ENCODE measurements at regions not wholly inside any gene's neighbourhood (a gene's known extent, or its start where the extent isn't known, plus 50 kb on each side); places are given as distances from the start of the nearest gene placed in this dataset.

GRCh38 chr5:174247301-174247700 lies 201.8 kb downstream of the NSG2 start:
- TF ChIP-seq GATA2 (IDR thresholded peaks at IDR 0.05; ENCODE audit: insufficient read depth, insufficient read length, low read depth, low read length), result no peak
- no peak for TF ChIP-seq MYC (IDR thresholded peaks at IDR 0.05; ENCODE audit: low read depth, low read length)
- no peak for TF ChIP-seq MAX (IDR thresholded peaks at IDR 0.05; ENCODE audit: insufficient read depth, insufficient read length)
- no peak for TF ChIP-seq CTCF (IDR thresholded peaks at IDR 0.05; ENCODE audit: extremely low read depth in 1 of 2, insufficient read depth in 1 of 2, low read depth in 1 of 2, low read length in 2 of 2)
- no peak for TF ChIP-seq FOS (IDR thresholded peaks at IDR 0.05; ENCODE audit: borderline replicate concordance, insufficient read depth, low read length)
- no peak for TF ChIP-seq POLR2A (IDR thresholded peaks at IDR 0.05; ENCODE audit: low read depth, low read length)
- TF ChIP-seq EZH2 (IDR thresholded peaks at IDR 0.05; ENCODE audit: borderline replicate concordance, low read depth, low read length, severe bottlenecking), result no peak
- TF ChIP-seq POLR2AphosphoS5 (IDR thresholded peaks at IDR 0.05; ENCODE audit: insufficient read depth, low read depth, low read length), result no peak
- no peak for TF ChIP-seq JUN (IDR thresholded peaks at IDR 0.05; ENCODE audit: borderline replicate concordance, insufficient read depth, insufficient read length, low read depth)
- Histone ChIP-seq H3K27ac (ENCODE audit: insufficient read depth, low read depth, low read length) (no peak overlapping the region), H4K20me1 (replicated peaks; ENCODE audit: control insufficient read depth, extremely low read depth, insufficient read depth, low read length) (no peaks in the 10 kb centered on the region), H3K9me3 (replicated peaks; ENCODE audit: control insufficient read depth, insufficient read depth, low read length) (peaks cover 3% of the 10 kb centered on the region), H3K9me1 (replicated peaks; ENCODE audit: control insufficient read depth, extremely low read depth, insufficient read depth, low read length) (no peaks in the 10 kb centered on the region), H3K9ac (replicated peaks; ENCODE audit: extremely low read depth, insufficient read depth, low read length) (no peak overlapping the region), H2AFZ (ENCODE audit: low read depth, low read length) (no peak overlapping the region), H3K4me2 (ENCODE audit: insufficient read depth, low read length) (no peak overlapping the region), H3K36me3 (ENCODE audit: control insufficient read depth in 2 of 2, extremely low read depth in 1 of 2, insufficient read depth in 2 of 2, low read length in 2 of 2) (no peaks in the 10 kb centered on the region), H3K27me3 (ENCODE audit: control insufficient read depth in 2 of 2, insufficient read depth in 2 of 2, low read length in 2 of 2) (no peaks in the 10 kb centered on the region), H3K4me3 (replicated peaks in 1 of 3; ENCODE audit: insufficient read depth in 1 of 3, low read depth in 1 of 3, low read length in 3 of 3) (no peak overlapping the region), H3K79me2 (ENCODE audit: control insufficient read depth, insufficient read depth, low read length) (no peaks in the 10 kb centered on the region), H3K4me1 (ENCODE audit: control insufficient read depth, extremely low read depth, insufficient read depth, low read length) (no peaks in the 10 kb centered on the region)
- FAIRE-seq, result no peak
- no peak for DNase-seq (ENCODE audit: low read depth, low spot score)
- dilution Hi-C loops (cut with MboI; ENCODE audit: extremely low pct_ligation_motif_present, low sequenced_read_pairs) (no loop called here), intact Hi-C loops (cut with micrococcal nuclease) (no loop called here)
- CTCF ChIA-PET, result interaction anchor here (1.4 kb wide), 1 partner anchor 12 kb away, joined by 4 read pairs; no protein-coding TSS in a partner anchor
- POLR2A ChIA-PET, result no interaction called here
- no TSS peak for BruUV-seq (replicated peaks)
